GM12878 (cell line): ENCODE measurements at regions not wholly inside any gene's neighbourhood (a gene's known extent, or its start where the extent isn't known, plus 50 kb on each side); places are given as distances from the start of the nearest gene placed in this dataset.
A peak's percentile ranks its signal among the peaks of the same experiment; 100 is the strongest.

Experiments used
- ATAC-seq: fragments of 200-7000 bp; cut with Tn5 transposase; 3 replicates; pipeline ENCODE4 v1.9.1; 2020; ENCODE audit warnings: mild to moderate bottlenecking, moderate library complexity
- BruUV-seq: library from RNA; stranded (reverse); fragments of 400-500 nt; replicated peaks from 2 replicates; lab custom pipeline; 2021; lab: Mats Ljungman, UMichigan
- CTCF ChIA-PET: fragments of 300-600 bp; sonication (Branson Sonifier 250); formaldehyde crosslinking; extraction: SDS; loops from one replicate; lab custom pipeline; 2021; ENCODE audit warnings: inconsistent platforms; lab: Yijun Ruan, JAX
- POLR2A ChIA-PET: fragments of 350-600 bp; formaldehyde crosslinking; extraction: SDS; loops from one replicate; lab custom pipeline; 2021; ENCODE audit warnings: inconsistent platforms; lab: Charles Lee
- RAD21 ChIA-PET: fragments of 300-600 bp; sonication (Branson Sonifier 250); formaldehyde crosslinking; loops from one replicate; lab custom pipeline; 2023; ENCODE audit warnings: antibody characterized with exemption; ENCODE audit not compliant: unreplicated experiment; lab: Charles Lee
- SMC1A ChIA-PET: fragments of 300-600 bp; sonication (Branson Sonifier 250); formaldehyde crosslinking; loops from one replicate; lab custom pipeline; 2023; ENCODE audit not compliant: unreplicated experiment, uncharacterized antibody; lab: Charles Lee
- DNase-seq: peaks from one replicate; pipeline ENCODE4 v3.0.0-alpha.2; 2011; ENCODE audit warnings: low read depth, low spot score
- FAIRE-seq: peaks from 3 replicates; lab custom pipeline; 2011; peaks lifted over from hg19 to GRCh38; lab: Jason Lieb, UNC
- H2AFZ ChIP-seq: 2 replicates; pipeline ENCODE4 v1.6.0; 2011; ENCODE audit warnings: low read depth, low read length, control low read depth; ENCODE audit not compliant: control insufficient read depth
- H3K27ac ChIP-seq: 2 replicates; pipeline ENCODE4 v1.5.1; 2011; ENCODE audit warnings: control low read depth; ENCODE audit not compliant: control insufficient read depth, insufficient read depth
- H3K27me3 ChIP-seq, 2 experiments: replicated peaks in 1 of 2; 2 replicates each; pipeline versions ENCODE4 v1.6.0 to v1.6.1; 2011; ENCODE audit warnings: low read length in 1 of 2; ENCODE audit not compliant: control insufficient read depth in 2 of 2, insufficient read depth in 2 of 2
- H3K36me3 ChIP-seq, 2 experiments: 2 replicates each; pipeline ENCODE4 v1.5.1; 2011; ENCODE audit warnings: low read length in 1 of 2; ENCODE audit not compliant: control insufficient read depth in 2 of 2, insufficient read depth in 2 of 2
- H3K4me1 ChIP-seq: 2 replicates; pipeline ENCODE4 v1.6.1; 2011; ENCODE audit warnings: mild to moderate bottlenecking, low read length, moderate library complexity, mixed read lengths; ENCODE audit not compliant: control insufficient read depth, insufficient read depth
- H3K4me2 ChIP-seq: 2 replicates; pipeline ENCODE4 v1.6.0; 2011; ENCODE audit warnings: control low read depth; ENCODE audit not compliant: control insufficient read depth, insufficient read depth
- H3K4me3 ChIP-seq: fragments of 200-600 bp; sonication (generic); 2 replicates; pipeline ENCODE4 v1.5.1; 2016
- H3K79me2 ChIP-seq: 2 replicates; pipeline ENCODE4 v1.6.0; 2011; ENCODE audit warnings: low read length; ENCODE audit not compliant: control insufficient read depth, insufficient read depth
- H3K9ac ChIP-seq: 2 replicates; pipeline ENCODE4 v1.8.0; 2011; ENCODE audit warnings: low read length, control low read depth, mixed read lengths; ENCODE audit not compliant: control insufficient read depth, insufficient read depth
- H3K9me3 ChIP-seq: replicated peaks from 3 replicates; pipeline ENCODE4 v1.5.1; 2011; ENCODE audit warnings: mild to moderate bottlenecking, low read length; ENCODE audit not compliant: control insufficient read depth, insufficient read depth
- H4K20me1 ChIP-seq: 2 replicates; pipeline ENCODE4 v1.6.0; 2011; ENCODE audit not compliant: control insufficient read depth, insufficient read depth
- BCL11A ChIP-seq: IDR thresholded peaks from 2 replicates; pipeline ENCODE4 v1.6.1; 2011; ENCODE audit warnings: low read depth, low read length
- BCL3 ChIP-seq: IDR thresholded peaks from 2 replicates; pipeline ENCODE4 v1.6.1; 2011; ENCODE audit warnings: borderline replicate concordance, low read depth, mild to moderate bottlenecking, moderate library complexity, low read length; ENCODE audit not compliant: insufficient read depth, poor library complexity, severe bottlenecking
- BMI1 ChIP-seq: fragments of 450-650 bp; IDR thresholded peaks from 2 replicates; pipeline ENCODE4 v1.6.1; 2016; ENCODE audit warnings: mild to moderate bottlenecking, moderate library complexity, borderline replicate concordance
- CEBPB ChIP-seq, 2 experiments: fragments of 150-350 bp in 1 of 2; IDR thresholded peaks; 2 replicates each; pipeline ENCODE4 v1.6.1; 2012 to 2014; ENCODE audit warnings: low read depth in 2 of 2, low read length in 2 of 2, borderline replicate concordance in 1 of 2, inconsistent platforms in 1 of 2
- CREB1 ChIP-seq: IDR thresholded peaks from 2 replicates; pipeline ENCODE4 v1.6.1; 2012; ENCODE audit warnings: low read depth, mild to moderate bottlenecking, inconsistent platforms
- DPF2 ChIP-seq: fragments of 450-650 bp; IDR thresholded peaks from 2 replicates; pipeline ENCODE4 v1.6.1; 2017; ENCODE audit warnings: mild to moderate bottlenecking
- IRF4 ChIP-seq: IDR thresholded peaks from 2 replicates; pipeline ENCODE4 v1.6.1; 2011; ENCODE audit warnings: low read depth, low read length
- JUNB ChIP-seq: IDR thresholded peaks from 2 replicates; pipeline ENCODE4 v1.6.1; 2016; ENCODE audit warnings: antibody characterized with exemption, mild to moderate bottlenecking
- MLLT1 ChIP-seq: fragments of 450-650 bp; IDR thresholded peaks from 2 replicates; pipeline ENCODE4 v1.6.1; 2016; ENCODE audit warnings: mild to moderate bottlenecking
- MTA2 ChIP-seq: fragments of 450-650 bp; IDR thresholded peaks from 2 replicates; pipeline ENCODE4 v1.6.1; 2016; ENCODE audit warnings: low read depth, mild to moderate bottlenecking, moderate library complexity
- NR2C2 ChIP-seq: IDR thresholded peaks from 2 replicates; pipeline ENCODE4 v1.6.1; 2011; ENCODE audit warnings: borderline replicate concordance, low read depth; ENCODE audit not compliant: control insufficient read depth, insufficient read length
- REST ChIP-seq: IDR thresholded peaks from 2 replicates; pipeline ENCODE4 v1.6.1; 2012; ENCODE audit warnings: mild to moderate bottlenecking, low read depth, low read length
- WGBS: methylation state at CpG from one replicate; pipeline ENCODE4 v1.1.6; 2016; ENCODE audit warnings: low lambda C conversion rate; ENCODE audit not compliant: insufficient replicate concordance, insufficient coverage; ENCODE audit errors: missing lambda C conversion rate; 5-methylcytosine and 5-hydroxymethylcytosine counted together
- in situ Hi-C: fragments of 300-500 bp; cut with MboI; formaldehyde crosslinking; loops from 9 replicates; pipeline ENCODE4 v1.14.3; 2018; ENCODE audit warnings: mixed read lengths
- intact Hi-C: fragments of 100-400 bp; cut with micrococcal nuclease; formaldehyde crosslinking; loops from one replicate; pipeline ENCODE4 v1.14.2; 2022; ENCODE audit not compliant: unreplicated experiment
- TF ChIP-seq, protein P1 (sequence below): IDR thresholded peaks from 2 replicates; pipeline ENCODE4 v1.6.1; 2011; ENCODE audit warnings: low read depth, mild to moderate bottlenecking, low read length, moderate library complexity, borderline replicate concordance; ENCODE audit errors: extremely low read depth

- Histone ChIP-seq H3K4me2 (no peak overlapping the region), H3K27ac (no peak overlapping the region), H3K36me3 (no peaks in the 10 kb centered on the region), H3K9ac (no peak overlapping the region), H2AFZ (no peak overlapping the region), H3K9me3 (no peaks in the 10 kb centered on the region), H3K4me3 (no peak overlapping the region), H3K4me1 (no peaks in the 10 kb centered on the region), H3K79me2 (no peaks in the 10 kb centered on the region), H3K27me3 (no peaks in the 10 kb centered on the region), H4K20me1 (no peaks in the 10 kb centered on the region)
- no TSS peak for BruUV-seq
- RAD21 ChIA-PET: no interaction called here
- no peak for FAIRE-seq
- POLR2A ChIA-PET: no interaction called here
- 35% methylated on average over 6 of the region's 6 CpGs for WGBS
- SMC1A ChIA-PET: interaction anchor here (1.0 kb wide), 1 partner anchor 11 kb away, joined by 3 read pairs; no protein-coding TSS in a partner anchor
- peak; percentile 71 for ATAC-seq
- in situ Hi-C loops (no loop called here), intact Hi-C loops (no loop called here)
- DNase-seq: no peak
- CTCF ChIA-PET: interaction anchor here (2.5 kb wide), 1 partner anchor 16 kb away, joined by 12 read pairs; no protein-coding TSS in a partner anchor
- TF ChIP-seq JUNB: peak; percentile 69
- no peak for TF ChIP-seq BMI1
- no peak for TF ChIP-seq CEBPB (IDR thresholded peaks at IDR 0.05; ENCODE audit: borderline replicate concordance in 1 of 2, low read depth in 2 of 2, low read length in 2 of 2)
- TF ChIP-seq MLLT1: no peak
- TF ChIP-seq REST: no peak
- 0 out of 2 replicates have a peak, but pooled peaks have one; percentile 21 for TF ChIP-seq DPF2
- TF ChIP-seq NR2C2: no peak
- peak; percentile 71; the same call in 1 of the 2 replicates for TF ChIP-seq BCL11A
- TF ChIP-seq CREB1: no peak
- peak; percentile 37; the same call in 1 of the 2 replicates for TF ChIP-seq IRF4
- TF ChIP-seq BCL3: no peak
- TF ChIP-seq MTA2: peak; percentile 53
- TF ChIP-seq, protein P1, sequence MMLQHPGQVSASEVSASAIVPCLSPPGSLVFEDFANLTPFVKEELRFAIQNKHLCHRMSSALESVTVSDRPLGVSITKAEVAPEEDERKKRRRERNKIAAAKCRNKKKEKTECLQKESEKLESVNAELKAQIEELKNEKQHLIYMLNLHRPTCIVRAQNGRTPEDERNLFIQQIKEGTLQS: no peak
Measured at GRCh38 chr7:136130511-136131303, 153.5 kb upstream of the MTPN start.
